DND-41 (cell line): ENCODE measurements at regions not wholly inside any gene's neighbourhood (a gene's known extent, or its start where the extent isn't known, plus 50 kb on each side); places are given as distances from the start of the nearest gene placed in this dataset.

ENCODE experiments used
- ATAC-seq: fragments of 200-7000 bp; cut with Tn5 transposase; 3 replicates; pipeline ENCODE4 v1.9.1; 2021; ENCODE audit warnings: low read depth; ENCODE audit not compliant: insufficient read depth
- DNase-seq: peaks from one replicate; pipeline ENCODE4 v3.0.0-alpha.2; 2020
- H2AFZ ChIP-seq: 2 replicates; pipeline ENCODE4 v1.6.0; 2012; ENCODE audit warnings: low read depth, low read length
- H3K27ac ChIP-seq: 2 replicates; pipeline ENCODE4 v1.5.1; 2012; ENCODE audit warnings: low read length, inconsistent platforms
- H3K27me3 ChIP-seq: fragments of 200-600 bp; sonication (generic); 2 replicates; pipeline ENCODE4 v1.6.0; 2012; ENCODE audit warnings: low read length, mild to moderate bottlenecking, inconsistent platforms; ENCODE audit not compliant: insufficient read depth, poor library complexity
- H3K36me3 ChIP-seq: 2 replicates; pipeline ENCODE4 v1.5.1; 2012; ENCODE audit warnings: low read length, inconsistent platforms; ENCODE audit not compliant: insufficient read depth
- H3K4me1 ChIP-seq: 2 replicates; pipeline ENCODE4 v1.5.1; 2012; ENCODE audit warnings: mild to moderate bottlenecking, low read length; ENCODE audit not compliant: insufficient read depth
- H3K4me2 ChIP-seq: 2 replicates; pipeline ENCODE4 v1.6.0; 2012; ENCODE audit warnings: mild to moderate bottlenecking, moderate library complexity, low read length, inconsistent platforms; ENCODE audit not compliant: insufficient read depth
- H3K4me3 ChIP-seq, 2 experiments: fragments of 200-600 bp in 1 of 2; shearing (Covaris generic) in 1 of 2; 2 replicates each; pipeline ENCODE4 v1.5.1; 2012 to 2016; ENCODE audit warnings: inconsistent platforms in 2 of 2, low read length in 2 of 2, mild to moderate bottlenecking in 2 of 2, low read depth in 1 of 2, moderate library complexity in 1 of 2
- H3K79me2 ChIP-seq: 2 replicates; pipeline ENCODE4 v1.6.0; 2012; ENCODE audit warnings: low read length, inconsistent platforms; ENCODE audit not compliant: insufficient read depth
- H3K9ac ChIP-seq: 2 replicates; pipeline ENCODE4 v1.6.0; 2012; ENCODE audit warnings: low read depth, mild to moderate bottlenecking, inconsistent platforms, low read length, moderate library complexity
- H3K9me3 ChIP-seq: 2 replicates; pipeline ENCODE4 v1.5.1; 2012; ENCODE audit warnings: low read length, moderate library complexity, mild to moderate bottlenecking, inconsistent platforms; ENCODE audit not compliant: insufficient read depth, severe bottlenecking
- H4K20me1 ChIP-seq: 2 replicates; pipeline ENCODE4 v1.6.0; 2012; ENCODE audit warnings: low read length; ENCODE audit not compliant: insufficient read depth
- CTCF ChIP-seq: IDR thresholded peaks from 2 replicates; pipeline ENCODE4 v1.5.1; 2012; ENCODE audit warnings: borderline replicate concordance, low read length, moderate library complexity, mild to moderate bottlenecking; ENCODE audit not compliant: poor library complexity, severe bottlenecking; ENCODE audit errors: extremely low read depth
- EZH2 ChIP-seq: IDR thresholded peaks from 3 replicates; pipeline ENCODE4 v1.6.1; 2012; ENCODE audit warnings: borderline replicate concordance, low read depth, mild to moderate bottlenecking, moderate library complexity, low read length, inconsistent platforms; ENCODE audit not compliant: severe bottlenecking

GRCh38 chr4:171432536-171432935 lies 380.7 kb upstream of the GALNTL6 start:
- Histone ChIP-seq H3K4me2 (no peak overlapping the region), H3K9me3 (no peaks in the 10 kb centered on the region), H3K4me3 (no peak overlapping the region), H3K79me2 (no peaks in the 10 kb centered on the region), H3K36me3 (no peaks in the 10 kb centered on the region), H3K27me3 (no peaks in the 10 kb centered on the region), H3K4me1 (no peaks in the 10 kb centered on the region), H4K20me1 (no peaks in the 10 kb centered on the region), H2AFZ (no peak overlapping the region), H3K9ac (no peak overlapping the region), H3K27ac (no peak overlapping the region)
- no peak for DNase-seq
- TF ChIP-seq CTCF = no peak
- no peak for TF ChIP-seq EZH2
- no peak for ATAC-seq

DNA sequence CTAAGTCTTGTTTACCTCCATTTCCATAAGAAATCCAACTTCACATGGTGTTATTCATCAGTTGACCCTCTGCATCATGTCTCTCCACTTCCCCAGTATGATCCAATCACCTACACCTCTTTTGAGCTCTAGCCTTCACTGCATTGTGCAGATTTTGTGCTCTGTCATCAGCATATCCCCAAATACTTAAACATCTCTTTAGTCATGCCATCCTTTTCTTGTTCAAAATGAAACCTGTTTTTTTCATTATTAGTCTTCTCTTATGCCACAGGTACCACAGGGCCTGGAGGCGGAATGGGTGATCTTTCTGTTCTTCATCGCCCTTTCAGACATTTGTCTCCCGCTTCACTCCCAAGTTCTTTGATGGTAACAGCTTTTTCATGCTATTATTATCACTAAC lies 382.7 kb upstream of the GALNTL6 start:
- Histone ChIP-seq H3K4me2 (no peak overlapping the region), H3K9me3 (no peaks in the 10 kb centered on the region), H3K36me3 (no peaks in the 10 kb centered on the region), H3K27me3 (no peaks in the 10 kb centered on the region), H3K4me3 (no peak overlapping the region), H2AFZ (no peak overlapping the region), H3K4me1 (no peaks in the 10 kb centered on the region), H3K79me2 (no peaks in the 10 kb centered on the region), H3K27ac (no peak overlapping the region), H4K20me1 (no peaks in the 10 kb centered on the region), H3K9ac (no peak overlapping the region)
- ATAC-seq = no peak
- DNase-seq = no peak
- no peak for TF ChIP-seq EZH2
- no peak for TF ChIP-seq CTCF

DNA sequence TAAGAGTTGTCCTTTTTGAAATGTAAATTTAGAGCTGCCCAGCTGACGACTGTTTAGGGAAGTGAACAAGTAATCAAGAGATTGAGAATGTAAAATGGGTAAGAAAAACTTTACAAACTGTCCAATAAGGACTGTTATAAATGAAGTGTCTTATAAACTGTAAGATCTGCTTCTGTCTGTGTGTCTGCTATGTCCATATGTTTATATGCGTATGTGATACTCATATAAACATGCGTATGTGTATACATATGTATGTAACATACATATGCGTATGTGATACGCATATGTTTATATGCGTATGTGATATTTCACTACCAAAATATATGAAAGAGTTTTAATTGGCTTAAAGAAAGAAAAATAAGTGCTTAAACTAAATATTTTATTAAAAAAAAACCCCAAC lies 416.0 kb upstream of the GALNTL6 start:
- Histone ChIP-seq H3K36me3 (no peaks in the 10 kb centered on the region), H3K79me2 (no peaks in the 10 kb centered on the region), H3K4me3 (no peak overlapping the region), H3K9me3 (no peaks in the 10 kb centered on the region), H3K27me3 (no peaks in the 10 kb centered on the region), H4K20me1 (no peaks in the 10 kb centered on the region), H2AFZ (no peak overlapping the region), H3K4me2 (no peak overlapping the region), H3K27ac (no peak overlapping the region), H3K9ac (no peak overlapping the region), H3K4me1 (no peaks in the 10 kb centered on the region)
- ATAC-seq = no peak
- TF ChIP-seq CTCF (no peak), EZH2 (no peak)
- DNase-seq = no peak

DNA sequence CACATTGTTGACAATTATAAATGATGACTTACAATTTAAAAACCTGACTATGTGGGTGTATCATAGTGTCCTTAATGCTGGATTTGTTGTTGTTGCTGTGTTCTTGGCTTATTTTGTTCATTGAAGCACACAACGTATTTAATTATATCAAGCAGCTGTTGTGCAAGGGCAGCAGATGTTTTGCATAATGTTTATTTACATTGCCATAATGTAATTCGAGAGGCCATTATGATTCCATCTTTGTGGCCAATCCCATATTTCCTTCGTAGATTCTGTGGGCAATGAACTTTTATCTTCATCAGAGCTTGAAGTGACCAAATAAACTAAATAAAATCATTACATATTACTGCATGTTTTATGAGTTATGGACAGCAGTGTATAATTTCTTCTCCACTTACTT lies 422.6 kb upstream of the GALNTL6 start:
- no peak for ATAC-seq
- H3K27ac ChIP-seq = no peak overlapping the region
- no peak overlapping the region for H2AFZ ChIP-seq
- no peak overlapping the region for H3K9ac ChIP-seq
- no peaks in the 10 kb centered on the region for H3K27me3 ChIP-seq
- H3K79me2 ChIP-seq = no peaks in the 10 kb centered on the region
- no peaks in the 10 kb centered on the region for H3K36me3 ChIP-seq
- TF ChIP-seq EZH2 = no peak
- TF ChIP-seq CTCF = no peak
- no peaks in the 10 kb centered on the region for H3K9me3 ChIP-seq
- DNase-seq = no peak
- no peak overlapping the region for H3K4me3 ChIP-seq
- no peak overlapping the region for H3K4me2 ChIP-seq
- H3K4me1 ChIP-seq = no peaks in the 10 kb centered on the region
- H4K20me1 ChIP-seq = no peaks in the 10 kb centered on the region
